ENCODE measurements at regions not wholly inside any gene's neighbourhood (a gene's known extent, or its start where the extent isn't known, plus 50 kb on each side); places are given as distances from the start of the nearest gene placed in this dataset.
A peak's percentile ranks its signal among the peaks of the same experiment; 100 is the strongest.

DNA sequence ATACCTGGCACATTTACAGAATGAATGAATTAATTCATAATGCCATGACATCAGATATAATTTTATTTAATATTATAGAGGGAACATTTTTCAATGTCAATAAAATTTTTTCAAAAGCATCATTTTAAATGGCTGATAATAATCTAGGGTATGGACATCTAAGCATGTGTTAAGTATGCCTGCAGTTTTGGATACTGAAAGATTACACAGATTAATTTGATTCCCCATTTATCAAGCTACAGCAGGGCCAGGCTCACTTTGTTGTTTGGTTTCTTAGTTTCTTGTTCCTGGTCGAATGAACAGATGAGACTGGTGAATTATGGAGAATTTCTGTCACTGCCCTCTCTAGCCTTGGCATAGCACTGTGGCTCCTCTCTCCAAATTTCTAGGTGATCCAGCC is 72.4 kb upstream of the E2F8 start:
- intact Hi-C loops (cut with DNase I) = loop anchor here (10.0 kb wide), 2 partner anchors 432 to 602 kb away; no protein-coding TSS in a partner anchor

DNA sequence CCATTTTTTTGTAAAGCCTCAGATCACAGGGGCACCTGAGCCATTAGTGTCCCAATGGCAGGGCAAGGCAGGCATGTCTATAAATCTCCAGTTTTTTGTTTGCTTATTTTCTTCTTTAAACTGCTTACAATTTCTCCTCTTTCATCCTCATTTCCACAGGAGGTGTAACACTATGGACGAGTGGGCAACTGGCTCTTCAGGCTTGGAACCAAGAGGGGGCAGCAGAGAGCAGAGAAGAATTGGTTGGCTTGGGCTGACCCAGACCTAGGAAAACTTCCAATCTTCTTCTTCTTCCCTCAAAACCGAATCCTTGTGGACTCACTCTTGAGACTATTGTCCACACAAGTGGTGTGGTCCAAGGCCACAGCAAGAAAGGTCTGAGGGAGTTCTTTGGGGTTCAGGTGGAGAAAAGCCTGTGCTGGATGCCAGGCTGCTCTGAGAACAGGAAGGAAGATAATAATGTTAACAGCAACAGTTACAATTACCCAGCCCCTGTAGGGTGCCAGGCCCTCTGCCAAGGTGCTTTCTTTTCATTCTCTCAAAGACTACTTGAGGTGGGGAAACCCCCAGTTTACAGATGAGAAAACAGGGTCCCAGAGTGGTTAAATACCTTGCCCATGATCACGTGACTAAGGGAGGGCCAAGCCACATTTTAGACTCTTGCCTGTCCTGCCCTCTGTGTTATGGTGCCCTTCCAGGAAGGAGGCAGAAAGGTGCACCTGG is 70.7 kb upstream of the E2F8 start:
- Histone ChIP-seq H3K27me3 (no peaks in the 10 kb centered on the region), H3K36me3 (no peaks in the 10 kb centered on the region), H3K9me3 (no peaks in the 10 kb centered on the region), H3K4me1 (peaks cover 0 to 6% (median 4%) of the 10 kb centered on the region in 4 donors), H3K27ac (no peak overlapping the region), H3K4me3 (no peak overlapping the region)
- 19 to 26% methylated on average over 3 of the region's 3 CpGs for WGBS, 2 donors
- TF ChIP-seq POLR2A (IDR thresholded peaks at IDR 0.05) = no peak
- TF ChIP-seq, protein P1, sequence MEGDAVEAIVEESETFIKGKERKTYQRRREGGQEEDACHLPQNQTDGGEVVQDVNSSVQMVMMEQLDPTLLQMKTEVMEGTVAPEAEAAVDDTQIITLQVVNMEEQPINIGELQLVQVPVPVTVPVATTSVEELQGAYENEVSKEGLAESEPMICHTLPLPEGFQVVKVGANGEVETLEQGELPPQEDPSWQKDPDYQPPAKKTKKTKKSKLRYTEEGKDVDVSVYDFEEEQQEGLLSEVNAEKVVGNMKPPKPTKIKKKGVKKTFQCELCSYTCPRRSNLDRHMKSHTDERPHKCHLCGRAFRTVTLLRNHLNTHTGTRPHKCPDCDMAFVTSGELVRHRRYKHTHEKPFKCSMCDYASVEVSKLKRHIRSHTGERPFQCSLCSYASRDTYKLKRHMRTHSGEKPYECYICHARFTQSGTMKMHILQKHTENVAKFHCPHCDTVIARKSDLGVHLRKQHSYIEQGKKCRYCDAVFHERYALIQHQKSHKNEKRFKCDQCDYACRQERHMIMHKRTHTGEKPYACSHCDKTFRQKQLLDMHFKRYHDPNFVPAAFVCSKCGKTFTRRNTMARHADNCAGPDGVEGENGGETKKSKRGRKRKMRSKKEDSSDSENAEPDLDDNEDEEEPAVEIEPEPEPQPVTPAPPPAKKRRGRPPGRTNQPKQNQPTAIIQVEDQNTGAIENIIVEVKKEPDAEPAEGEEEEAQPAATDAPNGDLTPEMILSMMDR (IDR thresholded peaks at IDR 0.05) = peak; percentile 21 to 77 (median 70)
- intact Hi-C loops (cut with DNase I) = loop anchor here (1.0 to 10.0 kb wide), 3 partner anchors 242 to 603 kb away; no protein-coding TSS in a partner anchor
- peak; percentile 75 for DNase-seq

More for the DNA sequence above, 72.4 kb upstream of the E2F8 start:
- H3K4me3 ChIP-seq = no peak overlapping the region
- no peak overlapping the region for H3K27ac ChIP-seq
- no peaks in the 10 kb centered on the region for H3K9me3 ChIP-seq
- 55 to 64% methylated on average over 1 of the region's 1 CpG for WGBS, 2 donors
- no peak for TF ChIP-seq POLR2A (IDR thresholded peaks at IDR 0.05)
- TF ChIP-seq, protein P1 (IDR thresholded peaks at IDR 0.05) = no peak
- TF ChIP-seq EP300 (IDR thresholded peaks at IDR 0.05) = no peak
- TF ChIP-seq POLR2AphosphoS5 (IDR thresholded peaks at IDR 0.05) = no peak
- no peaks in the 10 kb centered on the region for H3K27me3 ChIP-seq
- no peak for DNase-seq
- H3K36me3 ChIP-seq = no peaks in the 10 kb centered on the region
- peaks cover 0 to 23% (median 14%) of the 10 kb centered on the region in 4 donors for H3K4me1 ChIP-seq

DNA sequence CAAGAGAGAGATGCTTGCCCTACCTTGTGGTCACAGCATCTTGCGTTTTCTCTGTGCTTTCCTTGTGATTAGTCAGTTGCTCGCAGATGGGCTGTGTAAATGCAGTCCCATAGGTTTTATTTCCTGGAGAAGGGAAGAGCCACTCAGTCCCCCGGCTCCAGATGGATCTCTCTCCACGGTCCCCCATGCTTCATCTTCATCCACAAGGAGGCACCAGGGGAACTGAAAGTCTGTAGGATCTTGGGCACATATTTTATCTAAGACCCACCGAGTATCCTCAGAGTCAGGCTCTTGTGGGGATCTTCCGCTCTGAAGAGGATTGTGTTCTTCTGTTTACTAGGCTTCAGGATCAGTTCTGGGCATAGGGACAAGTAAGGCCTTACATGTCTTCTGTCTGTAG is 66.8 kb upstream of the E2F8 start:
- DNase-seq = no peak
- H3K4me3 ChIP-seq = no peak overlapping the region
- intact Hi-C loops (cut with DNase I) = no loop called here
- 36 to 72% methylated on average over 6 of the region's 6 CpGs for WGBS, 2 donors
- no peak overlapping the region for H3K27ac ChIP-seq
- no peaks in the 10 kb centered on the region for H3K36me3 ChIP-seq
- H3K27me3 ChIP-seq = no peaks in the 10 kb centered on the region
- H3K4me1 ChIP-seq = no peaks in the 10 kb centered on the region
- TF ChIP-seq, protein P1 (IDR thresholded peaks at IDR 0.05) = no peak
- TF ChIP-seq POLR2A (IDR thresholded peaks at IDR 0.05) (no peak), EP300 (IDR thresholded peaks at IDR 0.05) (no peak), POLR2AphosphoS5 (IDR thresholded peaks at IDR 0.05) (no peak)
- no peaks in the 10 kb centered on the region for H3K9me3 ChIP-seq

DNA sequence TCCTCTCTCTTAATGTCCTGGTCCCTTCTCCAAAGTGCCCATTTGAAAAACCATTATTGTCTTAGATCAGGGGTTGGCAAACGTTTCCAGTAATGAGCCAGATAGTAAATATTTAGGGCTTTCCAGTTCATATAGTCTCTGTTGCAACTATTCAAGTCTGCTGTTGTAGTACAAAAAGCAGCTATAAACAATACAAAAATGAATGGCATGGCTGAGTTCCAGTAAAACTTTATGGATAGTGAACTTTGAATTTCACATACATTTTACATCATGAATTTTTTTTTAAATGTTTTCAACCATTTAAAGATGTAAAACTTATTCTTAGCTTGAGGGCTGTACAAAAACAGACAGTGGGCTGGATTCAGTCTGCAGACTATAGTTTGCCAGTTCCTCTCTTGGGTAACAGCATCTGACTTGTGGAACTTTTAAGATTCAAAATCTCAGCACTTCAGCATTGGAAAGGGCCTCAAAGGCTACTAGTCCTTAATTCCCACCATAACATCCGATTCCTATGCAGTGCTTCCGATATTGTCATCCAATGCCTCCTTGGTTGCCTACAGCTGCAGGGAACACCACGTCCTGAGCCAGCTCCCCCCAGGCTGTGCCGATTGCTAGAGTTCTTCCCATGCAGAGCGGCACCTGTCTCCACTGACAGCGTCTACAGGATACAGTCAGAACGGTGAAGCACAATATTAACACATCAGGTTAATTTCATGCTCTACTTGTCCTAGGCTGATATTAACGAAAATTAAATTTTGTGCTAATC is 65.6 kb upstream of the E2F8 start:
- Histone ChIP-seq H3K4me3 (no peak overlapping the region), H3K4me1 (no peaks in the 10 kb centered on the region), H3K9me3 (no peaks in the 10 kb centered on the region), H3K27me3 (no peaks in the 10 kb centered on the region), H3K36me3 (no peaks in the 10 kb centered on the region), H3K27ac (no peak overlapping the region)
- TF ChIP-seq EP300 (IDR thresholded peaks at IDR 0.05) (no peak), POLR2A (IDR thresholded peaks at IDR 0.05) (no peak), POLR2AphosphoS5 (IDR thresholded peaks at IDR 0.05) (no peak)
- TF ChIP-seq, protein P1 (IDR thresholded peaks at IDR 0.05) = no peak
- no peak for DNase-seq
- WGBS, 2 donors = 51 to 72% methylated on average over 9 of the region's 9 CpGs
- intact Hi-C loops (cut with DNase I) = no loop called here
